Natural killer cell (primary cell): ENCODE measurements at regions not wholly inside any gene's neighbourhood (a gene's known extent, or its start where the extent isn't known, plus 50 kb on each side); places are given as distances from the start of the nearest gene placed in this dataset.

ENCODE experiments used
- ATAC-seq, 3 donors: fragments of 150-1000 bp in 2 of 3; fragments of 200-7000 bp in 1 of 3; cut with Tn5 transposase; 1 replicate in 1 of 3; 2 replicates in 2 of 3; pipeline ENCODE4 v1.10.0; 2021; ENCODE audit warnings: mild to moderate bottlenecking in 2 of 3, moderate library complexity in 2 of 3
- DNase-seq, 2 donors: peaks; one replicate each; pipeline versions ENCODE4 v3.0.0 to v3.0.0-alpha.2; 2013 to 2021; ENCODE audit warnings: mixed read lengths in 1 of 2
- H3K27ac ChIP-seq: one replicate; pipeline ENCODE4 v1.5.1; 2013; ENCODE audit warnings: mild to moderate bottlenecking, low read length
- H3K27me3 ChIP-seq: one replicate; pipeline ENCODE4 v1.6.1; 2013; ENCODE audit warnings: low read length; ENCODE audit not compliant: control insufficient read depth, insufficient read depth
- H3K36me3 ChIP-seq: one replicate; pipeline ENCODE4 v1.6.1; 2013; ENCODE audit warnings: low read length; ENCODE audit not compliant: control insufficient read depth, insufficient read depth
- H3K4me1 ChIP-seq: one replicate; pipeline ENCODE4 v1.6.1; 2013; ENCODE audit warnings: low read length; ENCODE audit not compliant: control insufficient read depth, insufficient read depth
- H3K4me3 ChIP-seq: one replicate; pipeline ENCODE4 v1.5.1; 2013; ENCODE audit warnings: low read length
- H3K9me3 ChIP-seq: one replicate; pipeline ENCODE4 v1.6.1; 2013; ENCODE audit warnings: low read length; ENCODE audit not compliant: control insufficient read depth, insufficient read depth
- H3K27ac Mint-ChIP-seq, 2 donors: one replicate each; pipeline ENCODE4 v1.8.0; 2022; ENCODE audit warnings: mild to moderate bottlenecking in 2 of 2, mixed read lengths in 2 of 2, moderate library complexity in 1 of 2
- H3K27me3 Mint-ChIP-seq, 2 donors: one replicate each; pipeline ENCODE4 v1.8.0; 2022; ENCODE audit warnings: low read depth in 2 of 2, mixed read lengths in 2 of 2
- H3K36me3 Mint-ChIP-seq: one replicate; pipeline ENCODE4 v1.8.0; 2022; ENCODE audit warnings: mixed read lengths
- H3K4me1 Mint-ChIP-seq, 2 donors: one replicate each; pipeline ENCODE4 v1.8.0; 2022; ENCODE audit warnings: mixed read lengths in 2 of 2
- H3K4me3 Mint-ChIP-seq: one replicate; pipeline ENCODE4 v1.8.0; 2022; ENCODE audit warnings: mild to moderate bottlenecking, moderate library complexity, mixed read lengths
- H3K9me3 Mint-ChIP-seq, 2 donors: one replicate each; pipeline ENCODE4 v1.8.0; 2022; ENCODE audit warnings: mixed read lengths in 2 of 2
- WGBS: methylation state at CpG from one replicate; pipeline ENCODE4 v1.1.7; 2013; ENCODE audit warnings: missing lambda C conversion rate; ENCODE audit not compliant: insufficient coverage; 5-methylcytosine and 5-hydroxymethylcytosine counted together
- intact Hi-C: fragments of 100-400 bp; cut with micrococcal nuclease; formaldehyde crosslinking; loops from one replicate; pipeline ENCODE4 v1.14.2; 2022
- TF ChIP-seq, protein P1 (sequence below): fragments of 200-600 bp; IDR thresholded peaks from one replicate; pipeline ENCODE4 v1.8.0; 2022; ENCODE audit warnings: antibody characterized with exemption

DNA sequence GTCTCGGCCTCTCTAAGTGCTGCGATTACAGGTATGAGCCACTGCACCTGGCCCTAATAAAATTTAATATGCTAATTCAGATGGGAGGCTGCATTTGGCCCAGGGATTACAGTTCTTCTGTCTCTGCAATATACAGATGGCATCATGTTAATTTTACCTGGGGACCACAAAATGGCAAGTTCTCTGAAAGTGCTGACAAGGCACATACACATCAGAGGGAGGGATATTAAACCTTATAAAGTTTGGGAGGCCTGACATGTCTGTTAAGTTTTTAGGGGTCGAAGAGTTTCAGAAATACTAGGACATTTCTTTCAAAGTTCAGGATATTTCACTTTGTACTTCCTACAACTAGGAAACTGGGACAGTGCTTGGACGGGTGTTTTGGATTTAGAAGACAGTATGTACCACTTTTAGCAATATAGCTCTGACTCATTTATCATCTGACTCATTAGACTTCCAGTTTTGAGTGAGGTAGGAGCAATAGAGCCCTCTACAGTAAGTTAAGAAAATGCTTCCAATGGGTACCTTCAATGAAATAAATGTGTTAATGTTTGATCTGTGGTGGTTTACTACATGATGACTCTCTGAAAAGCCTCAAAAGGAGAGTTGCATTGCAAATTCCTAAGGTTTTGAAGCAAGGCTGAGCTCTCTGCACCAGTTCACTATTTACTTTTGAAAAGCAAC is 981.0 kb upstream of the HS3ST1 start:
- H3K27ac ChIP-seq = no peak overlapping the region
- Mint-ChIP-seq H3K36me3 (no peaks in the 10 kb centered on the region), H3K4me1 (no peaks in the 10 kb centered on the region), H3K27me3 (no peaks in the 10 kb centered on the region), H3K4me3 (no peak overlapping the region), H3K27ac (no peak overlapping the region), H3K9me3 (peaks cover 4 to 10% of the 10 kb centered on the region in 2 donors)
- H3K9me3 ChIP-seq = no peaks in the 10 kb centered on the region
- DNase-seq = no peak
- H3K4me1 ChIP-seq = no peaks in the 10 kb centered on the region
- 77% methylated on average over 3 of the region's 4 CpGs for WGBS
- H3K4me3 ChIP-seq = no peak overlapping the region
- intact Hi-C loops = no loop called here
- ATAC-seq = no peak
- H3K36me3 ChIP-seq = no peaks in the 10 kb centered on the region
- H3K27me3 ChIP-seq = no peaks in the 10 kb centered on the region
- TF ChIP-seq, protein P1, sequence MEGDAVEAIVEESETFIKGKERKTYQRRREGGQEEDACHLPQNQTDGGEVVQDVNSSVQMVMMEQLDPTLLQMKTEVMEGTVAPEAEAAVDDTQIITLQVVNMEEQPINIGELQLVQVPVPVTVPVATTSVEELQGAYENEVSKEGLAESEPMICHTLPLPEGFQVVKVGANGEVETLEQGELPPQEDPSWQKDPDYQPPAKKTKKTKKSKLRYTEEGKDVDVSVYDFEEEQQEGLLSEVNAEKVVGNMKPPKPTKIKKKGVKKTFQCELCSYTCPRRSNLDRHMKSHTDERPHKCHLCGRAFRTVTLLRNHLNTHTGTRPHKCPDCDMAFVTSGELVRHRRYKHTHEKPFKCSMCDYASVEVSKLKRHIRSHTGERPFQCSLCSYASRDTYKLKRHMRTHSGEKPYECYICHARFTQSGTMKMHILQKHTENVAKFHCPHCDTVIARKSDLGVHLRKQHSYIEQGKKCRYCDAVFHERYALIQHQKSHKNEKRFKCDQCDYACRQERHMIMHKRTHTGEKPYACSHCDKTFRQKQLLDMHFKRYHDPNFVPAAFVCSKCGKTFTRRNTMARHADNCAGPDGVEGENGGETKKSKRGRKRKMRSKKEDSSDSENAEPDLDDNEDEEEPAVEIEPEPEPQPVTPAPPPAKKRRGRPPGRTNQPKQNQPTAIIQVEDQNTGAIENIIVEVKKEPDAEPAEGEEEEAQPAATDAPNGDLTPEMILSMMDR = no peak

DNA sequence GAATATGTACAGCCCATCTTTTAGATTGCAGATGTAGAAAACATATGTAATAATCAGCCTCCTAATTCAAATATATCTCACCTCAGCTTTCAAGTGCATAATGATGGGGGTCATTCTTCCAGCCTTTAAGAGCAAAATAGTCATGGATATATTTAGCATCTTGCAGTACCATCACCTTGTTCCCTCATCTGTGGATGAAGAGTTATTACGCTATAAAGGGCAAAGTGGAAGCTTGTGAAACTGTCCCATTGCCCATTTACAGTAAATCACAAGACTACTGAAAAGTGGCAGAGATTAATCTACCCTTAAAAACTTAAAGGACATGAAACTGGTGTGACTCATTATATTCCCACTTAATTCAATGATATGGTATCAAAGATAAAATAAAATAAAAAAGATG is 979.7 kb upstream of the HS3ST1 start:
- Histone ChIP-seq H3K4me3 (no peak overlapping the region), H3K27me3 (no peaks in the 10 kb centered on the region), H3K36me3 (no peaks in the 10 kb centered on the region), H3K27ac (no peak overlapping the region), H3K9me3 (no peaks in the 10 kb centered on the region), H3K4me1 (no peaks in the 10 kb centered on the region)
- intact Hi-C loops = no loop called here
- DNase-seq (no peak), ATAC-seq (no peak)
- TF ChIP-seq, protein P1 = no peak
- H3K4me3 Mint-ChIP-seq = no peak overlapping the region
- H3K4me1 Mint-ChIP-seq = no peaks in the 10 kb centered on the region
- no peaks in the 10 kb centered on the region for H3K36me3 Mint-ChIP-seq
- H3K27me3 Mint-ChIP-seq = no peaks in the 10 kb centered on the region
- 100% methylated on average over 1 of the region's 1 CpG for WGBS
- H3K9me3 Mint-ChIP-seq = peaks cover 2 to 7% of the 10 kb centered on the region in 2 donors
- no peak overlapping the region for H3K27ac Mint-ChIP-seq

DNA sequence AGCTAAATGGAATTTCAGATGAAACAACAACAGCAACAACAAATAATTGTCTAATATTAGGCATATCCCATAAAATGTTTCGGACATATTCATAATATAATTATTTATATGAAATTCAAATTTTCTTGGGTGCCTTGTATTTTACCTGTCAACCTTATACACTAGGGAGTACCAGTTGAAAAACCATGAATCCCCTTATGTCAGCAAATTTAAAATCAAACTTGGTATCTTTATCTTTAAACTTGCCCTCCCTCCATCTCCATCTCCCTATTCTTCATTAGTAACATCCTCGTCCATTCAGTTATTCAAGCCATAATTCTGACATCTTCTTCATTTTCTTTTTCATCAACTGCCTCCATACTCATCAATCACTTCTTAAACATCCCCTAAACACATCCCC is 974.5 kb upstream of the HS3ST1 start:
- no peak overlapping the region for H3K4me3 Mint-ChIP-seq
- H3K27ac Mint-ChIP-seq = no peak overlapping the region
- 75% methylated on average over 1 of the region's 2 CpGs for whole genome bisulfite sequencing

More for the DNA sequence above, 974.5 kb upstream of the HS3ST1 start:
- H3K4me1 Mint-ChIP-seq = no peaks in the 10 kb centered on the region
- DNase-seq (no peak), ATAC-seq (no peak)
- H3K36me3 Mint-ChIP-seq = no peaks in the 10 kb centered on the region
- H3K9me3 ChIP-seq = no peaks in the 10 kb centered on the region
- intact Hi-C loops = no loop called here
- peaks cover 11 to 17% of the 10 kb centered on the region in 2 donors for H3K9me3 Mint-ChIP-seq
- no peak overlapping the region for H3K27ac ChIP-seq
- no peaks in the 10 kb centered on the region for H3K27me3 ChIP-seq
- H3K4me3 ChIP-seq = no peak overlapping the region
- H3K4me1 ChIP-seq = no peaks in the 10 kb centered on the region
- TF ChIP-seq, protein P1 = no peak
- H3K27me3 Mint-ChIP-seq = no peaks in the 10 kb centered on the region
- H3K36me3 ChIP-seq = no peaks in the 10 kb centered on the region
